ENCODE measurements at regions not wholly inside any gene's neighbourhood (a gene's known extent, or its start where the extent isn't known, plus 50 kb on each side); places are given as distances from the start of the nearest gene placed in this dataset.

DNA sequence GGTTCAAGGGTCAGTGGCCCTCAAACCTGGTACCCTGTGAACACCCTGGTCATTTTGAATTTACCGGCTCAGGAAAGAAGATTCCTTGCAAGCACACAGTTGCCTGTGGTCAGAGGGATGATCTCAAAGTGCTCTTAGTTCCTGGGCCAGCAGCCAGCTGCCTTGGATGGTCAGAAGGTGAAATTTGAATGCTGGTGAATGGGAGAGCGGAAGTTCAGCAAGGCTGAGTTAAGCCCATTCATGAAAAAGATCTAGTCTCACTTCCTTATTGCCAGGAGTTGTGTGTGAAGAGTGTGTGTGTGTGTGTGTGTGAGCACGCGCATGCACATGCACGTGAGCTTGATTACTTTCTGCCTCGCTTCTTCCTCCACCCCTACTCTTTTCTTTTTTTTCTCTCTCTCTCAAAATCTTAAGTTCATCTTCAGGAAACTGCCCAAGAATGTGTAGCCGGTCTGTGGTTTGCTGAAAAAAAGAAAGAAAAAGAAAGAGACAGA, 155.5 kb upstream of the CCND2 start:
- H3K4me3 ChIP-seq (ENCODE audit: low read length), result peak overlapping the region; percentile 56; the same call in 1 of the 2 replicates
- no peak for TF ChIP-seq ZNF274 (IDR thresholded peaks at IDR 0.05; ENCODE audit: low read depth, low read length)

DNA sequence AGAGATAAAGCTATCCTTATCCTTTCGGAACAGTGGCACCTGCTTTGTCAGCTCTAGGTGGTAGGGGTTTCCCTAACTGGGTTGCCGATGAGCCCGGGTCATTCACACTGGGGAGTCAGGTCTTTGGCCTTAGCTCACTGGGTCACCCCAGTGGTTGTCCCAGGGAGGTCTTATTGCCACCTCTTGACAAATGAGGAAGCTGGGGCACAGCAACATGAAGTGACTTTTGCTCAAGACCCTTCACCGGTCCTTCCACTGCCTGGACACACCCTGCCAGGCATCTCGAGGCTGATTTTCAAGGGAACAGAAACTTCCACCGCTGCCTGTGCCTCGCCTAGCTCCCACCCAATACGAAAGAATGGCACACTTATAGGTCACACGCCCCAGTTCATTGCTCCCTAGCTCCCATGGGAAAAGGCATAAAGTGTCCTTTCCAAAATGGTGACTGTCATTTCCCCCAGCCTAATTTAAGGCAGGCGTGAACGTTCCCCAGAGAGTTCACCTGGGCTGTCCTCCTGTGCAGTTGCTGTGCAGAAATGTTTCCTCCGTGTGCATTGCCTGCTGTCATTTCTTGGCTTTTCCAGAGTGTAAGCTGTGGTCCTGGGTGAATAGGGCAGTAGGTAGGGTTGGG, 156.1 kb upstream of the CCND2 start:
- peak overlapping the region; percentile 54; the same call in 1 of the 2 replicates for H3K4me3 ChIP-seq (ENCODE audit: low read length)
- no peak for TF ChIP-seq ZNF274 (IDR thresholded peaks at IDR 0.05; ENCODE audit: low read depth, low read length)

DNA sequence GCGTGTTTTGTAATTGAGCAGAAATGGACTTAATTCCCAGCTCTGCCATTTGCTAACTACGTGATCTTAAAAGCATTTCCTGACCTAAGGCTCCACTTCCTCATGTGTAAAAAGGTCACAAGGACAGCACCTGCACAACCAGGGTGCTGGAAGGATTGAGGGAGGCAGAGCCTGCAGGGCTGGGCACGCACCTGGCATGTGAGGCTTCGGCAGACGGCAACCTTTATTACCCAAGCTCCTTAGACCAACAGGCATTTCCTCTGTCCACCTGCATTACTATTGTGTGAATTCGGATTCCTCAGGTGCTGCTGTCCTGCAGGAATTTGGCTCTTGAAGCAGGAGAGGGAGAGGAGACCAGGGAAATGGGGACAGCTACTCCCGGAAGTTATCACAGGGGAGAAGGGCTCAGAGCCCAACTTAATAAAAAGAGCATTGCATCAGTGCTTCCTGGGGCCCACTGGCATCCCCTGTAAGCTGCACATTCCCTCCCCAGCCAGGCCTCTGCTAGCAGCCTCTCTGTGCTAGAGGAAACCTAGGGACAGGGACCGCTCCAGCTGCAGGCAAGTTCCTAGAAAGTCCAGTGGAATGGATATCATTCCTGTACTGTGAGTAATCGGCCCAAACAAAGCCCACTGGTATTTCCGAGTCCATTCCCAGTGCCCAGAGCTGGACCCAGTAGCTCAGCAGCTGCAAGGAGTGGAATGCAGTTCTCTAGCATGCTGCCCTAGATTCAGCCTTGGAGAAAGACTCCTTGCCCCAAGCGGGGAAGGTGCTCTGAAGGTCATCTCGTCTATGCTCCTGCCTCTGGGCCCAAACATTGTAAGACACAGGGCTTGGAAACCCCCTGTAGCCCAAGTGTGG, 157.1 kb upstream of the CCND2 start:
- no peak for TF ChIP-seq ZNF274 (IDR thresholded peaks at IDR 0.05; ENCODE audit: low read depth, low read length)
- H3K4me3 ChIP-seq (ENCODE audit: low read length), result peak overlapping the region; percentile 54; the same call in 1 of the 2 replicates

DNA sequence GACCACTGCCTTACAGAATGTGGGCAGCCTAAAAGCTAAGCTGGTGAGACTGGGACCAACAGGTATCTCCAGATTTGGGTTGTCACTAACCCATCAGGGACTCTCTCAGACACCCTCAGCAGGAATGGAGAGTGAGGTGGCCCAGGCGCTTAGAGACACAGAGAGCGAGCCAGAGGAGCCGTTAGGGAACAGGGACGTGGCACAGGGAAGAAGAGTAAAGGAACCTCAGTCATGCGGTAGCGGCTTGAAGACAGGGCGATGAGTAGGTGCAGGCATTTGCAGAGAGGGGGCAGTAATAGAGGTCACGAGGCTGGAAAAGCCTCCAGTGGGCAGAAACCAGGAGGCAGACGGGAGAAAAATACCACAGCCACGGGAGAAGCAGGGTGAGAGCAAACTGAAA, 158.0 kb upstream of the CCND2 start:
- no peak for TF ChIP-seq ZNF274 (IDR thresholded peaks at IDR 0.05; ENCODE audit: low read depth, low read length)
- no peak overlapping the region; the same call in 1 of the 2 replicates for H3K4me3 ChIP-seq (ENCODE audit: low read length)

DNA sequence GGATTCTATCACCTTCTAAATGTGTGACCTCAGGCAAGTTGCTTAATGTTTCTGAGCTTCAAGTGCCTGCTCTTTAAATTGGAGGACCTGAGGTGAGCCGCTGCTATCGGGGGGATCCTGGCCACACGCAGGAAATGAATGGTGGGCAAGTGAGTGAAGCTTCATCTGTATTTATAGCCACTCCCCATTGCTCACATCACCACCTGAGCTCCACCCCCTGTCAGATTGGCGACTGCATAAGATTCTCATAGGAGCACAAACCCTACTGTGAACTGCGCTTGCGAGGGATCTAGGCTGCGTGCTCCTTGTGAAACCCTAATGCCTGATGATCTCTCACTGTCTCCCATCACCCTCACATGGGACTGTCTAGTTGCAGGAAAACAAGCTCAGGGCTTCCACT, 158.6 kb upstream of the CCND2 start:
- no peak for TF ChIP-seq ZNF274 (IDR thresholded peaks at IDR 0.05; ENCODE audit: low read depth, low read length)
- no peak overlapping the region for H3K4me3 ChIP-seq (ENCODE audit: low read length)

DNA sequence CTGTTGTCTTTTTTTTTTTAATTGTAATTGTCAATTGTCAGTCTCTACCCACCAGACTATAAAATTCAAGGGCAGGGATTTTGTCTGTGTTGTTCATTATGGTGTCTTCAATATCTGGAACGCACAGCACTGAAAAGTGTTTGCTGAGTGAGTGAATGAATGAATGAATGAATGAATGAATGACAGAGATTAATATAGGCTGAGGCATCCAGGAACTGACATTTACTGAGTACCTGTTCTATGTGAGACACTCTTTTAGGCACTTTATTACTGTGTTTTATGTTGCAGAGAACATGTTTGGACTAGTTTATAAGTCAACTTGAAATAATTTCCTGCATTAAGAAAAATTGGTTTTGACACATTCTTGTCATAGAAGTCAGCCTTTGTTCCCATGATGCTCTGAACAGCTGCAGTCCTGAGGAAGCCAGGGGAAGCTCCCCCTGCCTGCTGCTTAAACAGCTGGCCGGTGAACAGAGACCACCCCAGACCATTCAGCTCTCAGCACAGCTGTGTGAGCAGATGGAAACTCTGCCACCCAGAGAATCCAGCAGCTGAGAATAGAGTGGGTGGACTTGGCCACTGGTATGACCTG, 160.7 kb upstream of the CCND2 start:
- TF ChIP-seq ZNF274 (IDR thresholded peaks at IDR 0.05; ENCODE audit: low read depth, low read length), result no peak
- H3K4me3 ChIP-seq (ENCODE audit: low read length), result no peak overlapping the region

DNA sequence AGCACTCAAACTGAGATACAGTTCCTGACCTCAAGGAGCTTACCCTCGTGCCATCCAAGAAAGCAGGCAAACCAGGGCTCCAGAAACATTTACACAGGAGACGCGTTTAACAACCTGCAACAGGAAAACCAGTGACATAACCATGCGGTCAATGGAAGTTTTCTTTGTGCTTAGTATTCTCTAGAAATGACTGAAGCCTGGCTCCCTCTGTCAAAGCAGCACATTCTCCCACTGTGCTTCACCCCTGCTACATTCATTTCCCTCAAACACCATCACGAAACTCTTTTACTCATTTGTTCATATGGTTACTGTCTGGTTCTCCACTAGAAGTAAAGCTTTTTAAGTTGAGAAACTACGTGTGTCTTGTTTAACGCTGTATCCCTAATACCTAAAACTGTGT, 161.3 kb upstream of the CCND2 start:
- no peak overlapping the region for H3K4me3 ChIP-seq (ENCODE audit: low read length)
- no peak for TF ChIP-seq ZNF274 (IDR thresholded peaks at IDR 0.05; ENCODE audit: low read depth, low read length)

DNA sequence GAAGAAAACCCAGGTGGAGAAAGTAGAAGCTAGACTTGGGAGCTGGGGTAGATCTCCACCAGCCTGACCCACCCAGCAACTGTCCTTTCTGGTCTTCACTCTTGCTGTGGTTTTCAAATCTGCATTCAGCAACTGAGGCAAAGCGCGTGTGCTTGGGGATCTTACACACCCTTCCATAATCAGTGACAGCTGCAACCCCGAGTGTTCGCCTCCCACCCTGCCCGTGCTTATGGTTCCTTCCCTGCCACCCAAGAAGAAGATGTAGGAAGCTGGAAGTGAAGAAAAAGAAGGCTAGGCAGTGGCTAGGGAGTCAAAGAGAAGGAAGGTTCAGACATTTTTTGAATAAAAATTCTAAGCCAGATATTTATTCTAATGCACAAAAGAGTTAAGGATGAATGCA, 162.6 kb upstream of the CCND2 start:
- TF ChIP-seq ZNF274 (IDR thresholded peaks at IDR 0.05; ENCODE audit: low read depth, low read length), result no peak

DNA sequence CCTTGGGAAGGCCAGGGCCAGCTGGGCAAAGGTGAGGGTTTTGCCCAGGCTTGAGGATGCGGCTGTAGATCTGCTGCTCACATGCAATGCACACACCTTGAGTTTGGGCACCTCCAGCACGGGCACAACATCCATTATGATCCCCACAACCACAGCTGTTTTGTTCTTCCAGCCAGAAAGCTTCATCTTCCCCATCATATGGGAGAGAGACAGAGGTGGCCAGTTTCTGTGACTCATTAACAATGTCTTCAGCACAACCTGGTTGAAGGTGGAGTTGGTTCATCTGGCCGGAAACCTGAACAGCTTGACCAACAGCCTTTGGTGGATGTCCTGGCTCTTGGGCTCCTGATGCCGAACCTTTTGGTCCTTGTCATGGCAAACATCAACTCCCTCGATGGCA, 163.7 kb upstream of the CCND2 start:
- no peak for TF ChIP-seq ZNF274 (IDR thresholded peaks at IDR 0.05; ENCODE audit: low read depth, low read length)
- H3K4me3 ChIP-seq (ENCODE audit: low read length), result no peak overlapping the region

More for the DNA sequence above, 162.6 kb upstream of the CCND2 start:
- H3K4me3 ChIP-seq (ENCODE audit: low read length), result no peak overlapping the region

DNA sequence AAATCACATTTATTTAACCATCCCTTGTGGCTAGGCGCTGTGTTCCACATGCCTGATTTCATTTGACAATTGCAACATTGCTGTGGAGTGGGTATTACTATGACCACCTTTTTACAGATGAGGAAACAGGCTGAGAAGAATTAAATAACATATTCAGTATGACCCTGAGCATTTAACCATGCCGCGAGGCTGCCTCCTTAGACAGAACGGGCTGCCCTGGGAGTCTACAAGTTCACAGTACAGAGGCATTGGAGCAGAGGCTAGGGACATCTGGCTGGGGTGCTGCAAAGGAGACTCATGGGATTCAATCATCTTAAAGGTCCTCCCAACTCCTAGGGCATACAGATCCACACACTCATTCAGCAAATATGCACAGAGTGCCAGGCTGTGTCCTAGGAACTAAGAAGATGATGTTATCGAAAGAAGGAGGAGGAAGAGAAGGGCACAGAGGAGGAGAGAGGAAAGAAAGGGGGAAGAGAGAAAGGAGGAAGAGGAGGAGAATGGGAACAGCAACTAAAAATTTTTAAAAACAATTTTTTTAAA, 164.7 kb upstream of the CCND2 start:
- H3K4me3 ChIP-seq (ENCODE audit: low read length), result no peak overlapping the region
- TF ChIP-seq ZNF274 (IDR thresholded peaks at IDR 0.05; ENCODE audit: low read depth, low read length), result no peak

DNA sequence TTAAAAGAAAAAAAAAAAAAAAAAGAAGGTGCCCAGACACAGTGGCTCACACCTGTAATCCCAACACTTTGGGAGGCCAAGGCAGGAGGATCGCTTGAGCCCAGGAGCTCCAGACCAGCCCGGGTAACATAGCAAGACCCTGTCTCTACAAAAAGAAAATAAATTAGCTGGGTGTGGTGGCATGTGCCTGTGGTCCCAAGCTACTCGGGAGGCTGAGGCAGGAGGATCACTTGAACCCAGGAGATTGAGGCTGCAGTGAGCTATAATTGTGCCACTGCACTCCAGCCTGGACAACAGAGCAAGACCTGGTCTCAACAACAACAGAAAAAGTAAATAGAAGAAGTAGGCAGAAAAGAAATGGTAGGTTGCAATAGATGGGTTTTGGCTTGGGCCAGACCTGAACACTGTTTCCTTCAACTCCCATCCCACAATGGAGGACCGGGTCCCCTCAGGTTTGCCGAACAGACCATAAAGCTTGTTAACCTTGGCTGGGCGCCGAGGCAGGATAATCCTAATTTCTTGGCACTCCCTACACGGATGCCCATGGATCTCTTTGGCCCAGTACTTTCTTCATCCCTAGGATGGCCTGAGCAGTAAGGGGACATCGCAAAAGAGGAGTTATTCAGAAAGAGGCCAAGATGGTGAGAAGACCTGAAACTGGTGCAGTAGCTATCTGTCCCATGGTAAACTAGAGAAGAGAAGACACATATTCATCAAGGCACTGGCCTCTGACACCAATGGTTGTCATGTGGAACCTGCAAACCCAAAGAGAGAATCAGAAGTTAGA, 165.5 kb upstream of the CCND2 start:
- no peak for TF ChIP-seq ZNF274 (IDR thresholded peaks at IDR 0.05; ENCODE audit: low read depth, low read length)
- H3K4me3 ChIP-seq (ENCODE audit: low read length), result no peak overlapping the region; the same call in 1 of the 2 replicates

DNA sequence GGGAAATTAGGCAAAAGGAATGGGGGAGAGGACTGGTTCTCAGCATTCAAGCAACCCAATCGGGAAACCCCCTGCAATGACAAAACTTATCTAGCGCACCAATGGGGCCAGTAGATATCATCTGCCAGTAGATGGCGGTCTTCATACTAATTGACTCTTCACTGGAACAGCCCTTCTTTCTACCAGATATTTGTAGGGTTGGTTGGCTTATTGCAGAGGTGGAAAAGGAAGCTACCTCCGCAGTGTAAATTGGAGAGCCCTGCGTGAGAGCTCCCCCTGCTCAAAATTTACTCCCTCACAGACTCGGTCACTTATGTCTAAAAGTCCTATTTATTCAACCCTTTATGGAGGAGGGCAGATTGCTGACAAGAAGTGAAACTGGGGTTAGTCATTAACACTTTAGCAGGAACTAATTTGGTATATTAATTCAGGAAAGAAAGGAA, 166.1 kb upstream of the CCND2 start:
- TF ChIP-seq ZNF274 (IDR thresholded peaks at IDR 0.05; ENCODE audit: low read depth, low read length), result no peak
- no peak overlapping the region; the same call in 1 of the 2 replicates for H3K4me3 ChIP-seq (ENCODE audit: low read length)

DNA sequence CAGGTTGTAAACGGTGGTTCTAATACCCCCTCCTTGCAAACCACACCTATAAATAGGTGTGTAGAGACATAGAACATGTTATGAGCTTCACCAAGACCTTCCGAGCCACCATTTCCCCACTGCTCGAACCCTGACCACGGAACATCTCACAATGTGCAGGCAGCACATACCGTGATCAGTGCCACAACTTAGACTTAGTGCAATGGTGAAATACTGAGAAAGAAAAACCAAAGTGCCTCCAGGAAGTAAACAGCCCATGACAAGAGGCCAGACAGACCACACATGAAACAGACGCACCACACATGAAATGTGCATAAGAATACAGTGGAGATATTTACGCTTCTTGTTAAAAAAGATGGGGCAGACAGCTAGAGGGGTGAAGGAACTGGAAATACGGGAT, 166.9 kb upstream of the CCND2 start:
- no peak for TF ChIP-seq ZNF274 (IDR thresholded peaks at IDR 0.05; ENCODE audit: low read depth, low read length)
- H3K4me3 ChIP-seq (ENCODE audit: low read length), result no peak overlapping the region
